H1 (cell line): ENCODE measurements at regions not wholly inside any gene's neighbourhood (a gene's known extent, or its start where the extent isn't known, plus 50 kb on each side); places are given as distances from the start of the nearest gene placed in this dataset.

Experiments
- CBX5 ChIP-seq: fragments of 300-800, 300-1000 bp; sonication (generic); IDR thresholded peaks from 2 replicates; pipeline ENCODE4 v1.7.1; 2016; ENCODE audit warnings: antibody characterized with exemption, low read length, low read depth
- JUND ChIP-seq: IDR thresholded peaks from 2 replicates; pipeline ENCODE4 v1.6.1; 2011; ENCODE audit warnings: mild to moderate bottlenecking, improper control_type of control experiment, low read length
- SIRT6 ChIP-seq: IDR thresholded peaks from one replicate; pipeline ENCODE4 v1.7.1; 2012; ENCODE audit warnings: low read length, inconsistent platforms
- TF ChIP-seq, protein P1 (sequence below): fragments of 300-600 bp; sonication (generic); IDR thresholded peaks from 2 replicates; pipeline ENCODE4 v1.7.1; 2012; ENCODE audit warnings: low read length, moderate library complexity, mild to moderate bottlenecking, inconsistent platforms; ENCODE audit not compliant: insufficient replicate concordance

GRCh38 chr2:150012986-150013385 is 425.4 kb upstream of the MMADHC start (continued):
- TF ChIP-seq, protein P1, sequence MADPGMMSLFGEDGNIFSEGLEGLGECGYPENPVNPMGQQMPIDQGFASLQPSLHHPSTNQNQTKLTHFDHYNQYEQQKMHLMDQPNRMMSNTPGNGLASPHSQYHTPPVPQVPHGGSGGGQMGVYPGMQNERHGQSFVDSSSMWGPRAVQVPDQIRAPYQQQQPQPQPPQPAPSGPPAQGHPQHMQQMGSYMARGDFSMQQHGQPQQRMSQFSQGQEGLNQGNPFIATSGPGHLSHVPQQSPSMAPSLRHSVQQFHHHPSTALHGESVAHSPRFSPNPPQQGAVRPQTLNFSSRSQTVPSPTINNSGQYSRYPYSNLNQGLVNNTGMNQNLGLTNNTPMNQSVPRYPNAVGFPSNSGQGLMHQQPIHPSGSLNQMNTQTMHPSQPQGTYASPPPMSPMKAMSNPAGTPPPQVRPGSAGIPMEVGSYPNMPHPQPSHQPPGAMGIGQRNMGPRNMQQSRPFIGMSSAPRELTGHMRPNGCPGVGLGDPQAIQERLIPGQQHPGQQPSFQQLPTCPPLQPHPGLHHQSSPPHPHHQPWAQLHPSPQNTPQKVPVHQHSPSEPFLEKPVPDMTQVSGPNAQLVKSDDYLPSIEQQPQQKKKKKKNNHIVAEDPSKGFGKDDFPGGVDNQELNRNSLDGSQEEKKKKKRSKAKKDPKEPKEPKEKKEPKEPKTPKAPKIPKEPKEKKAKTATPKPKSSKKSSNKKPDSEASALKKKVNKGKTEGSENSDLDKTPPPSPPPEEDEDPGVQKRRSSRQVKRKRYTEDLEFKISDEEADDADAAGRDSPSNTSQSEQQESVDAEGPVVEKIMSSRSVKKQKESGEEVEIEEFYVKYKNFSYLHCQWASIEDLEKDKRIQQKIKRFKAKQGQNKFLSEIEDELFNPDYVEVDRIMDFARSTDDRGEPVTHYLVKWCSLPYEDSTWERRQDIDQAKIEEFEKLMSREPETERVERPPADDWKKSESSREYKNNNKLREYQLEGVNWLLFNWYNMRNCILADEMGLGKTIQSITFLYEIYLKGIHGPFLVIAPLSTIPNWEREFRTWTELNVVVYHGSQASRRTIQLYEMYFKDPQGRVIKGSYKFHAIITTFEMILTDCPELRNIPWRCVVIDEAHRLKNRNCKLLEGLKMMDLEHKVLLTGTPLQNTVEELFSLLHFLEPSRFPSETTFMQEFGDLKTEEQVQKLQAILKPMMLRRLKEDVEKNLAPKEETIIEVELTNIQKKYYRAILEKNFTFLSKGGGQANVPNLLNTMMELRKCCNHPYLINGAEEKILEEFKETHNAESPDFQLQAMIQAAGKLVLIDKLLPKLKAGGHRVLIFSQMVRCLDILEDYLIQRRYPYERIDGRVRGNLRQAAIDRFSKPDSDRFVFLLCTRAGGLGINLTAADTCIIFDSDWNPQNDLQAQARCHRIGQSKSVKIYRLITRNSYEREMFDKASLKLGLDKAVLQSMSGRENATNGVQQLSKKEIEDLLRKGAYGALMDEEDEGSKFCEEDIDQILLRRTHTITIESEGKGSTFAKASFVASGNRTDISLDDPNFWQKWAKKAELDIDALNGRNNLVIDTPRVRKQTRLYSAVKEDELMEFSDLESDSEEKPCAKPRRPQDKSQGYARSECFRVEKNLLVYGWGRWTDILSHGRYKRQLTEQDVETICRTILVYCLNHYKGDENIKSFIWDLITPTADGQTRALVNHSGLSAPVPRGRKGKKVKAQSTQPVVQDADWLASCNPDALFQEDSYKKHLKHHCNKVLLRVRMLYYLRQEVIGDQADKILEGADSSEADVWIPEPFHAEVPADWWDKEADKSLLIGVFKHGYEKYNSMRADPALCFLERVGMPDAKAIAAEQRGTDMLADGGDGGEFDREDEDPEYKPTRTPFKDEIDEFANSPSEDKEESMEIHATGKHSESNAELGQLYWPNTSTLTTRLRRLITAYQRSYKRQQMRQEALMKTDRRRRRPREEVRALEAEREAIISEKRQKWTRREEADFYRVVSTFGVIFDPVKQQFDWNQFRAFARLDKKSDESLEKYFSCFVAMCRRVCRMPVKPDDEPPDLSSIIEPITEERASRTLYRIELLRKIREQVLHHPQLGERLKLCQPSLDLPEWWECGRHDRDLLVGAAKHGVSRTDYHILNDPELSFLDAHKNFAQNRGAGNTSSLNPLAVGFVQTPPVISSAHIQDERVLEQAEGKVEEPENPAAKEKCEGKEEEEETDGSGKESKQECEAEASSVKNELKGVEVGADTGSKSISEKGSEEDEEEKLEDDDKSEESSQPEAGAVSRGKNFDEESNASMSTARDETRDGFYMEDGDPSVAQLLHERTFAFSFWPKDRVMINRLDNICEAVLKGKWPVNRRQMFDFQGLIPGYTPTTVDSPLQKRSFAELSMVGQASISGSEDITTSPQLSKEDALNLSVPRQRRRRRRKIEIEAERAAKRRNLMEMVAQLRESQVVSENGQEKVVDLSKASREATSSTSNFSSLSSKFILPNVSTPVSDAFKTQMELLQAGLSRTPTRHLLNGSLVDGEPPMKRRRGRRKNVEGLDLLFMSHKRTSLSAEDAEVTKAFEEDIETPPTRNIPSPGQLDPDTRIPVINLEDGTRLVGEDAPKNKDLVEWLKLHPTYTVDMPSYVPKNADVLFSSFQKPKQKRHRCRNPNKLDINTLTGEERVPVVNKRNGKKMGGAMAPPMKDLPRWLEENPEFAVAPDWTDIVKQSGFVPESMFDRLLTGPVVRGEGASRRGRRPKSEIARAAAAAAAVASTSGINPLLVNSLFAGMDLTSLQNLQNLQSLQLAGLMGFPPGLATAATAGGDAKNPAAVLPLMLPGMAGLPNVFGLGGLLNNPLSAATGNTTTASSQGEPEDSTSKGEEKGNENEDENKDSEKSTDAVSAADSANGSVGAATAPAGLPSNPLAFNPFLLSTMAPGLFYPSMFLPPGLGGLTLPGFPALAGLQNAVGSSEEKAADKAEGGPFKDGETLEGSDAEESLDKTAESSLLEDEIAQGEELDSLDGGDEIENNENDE: no peak
- TF ChIP-seq CBX5 (no peak), JUND (no peak), SIRT6 (no peak)
